ENCODE measurements at regions not wholly inside any gene's neighbourhood (a gene's known extent, or its start where the extent isn't known, plus 50 kb on each side); places are given as distances from the start of the nearest gene placed in this dataset.

DNA sequence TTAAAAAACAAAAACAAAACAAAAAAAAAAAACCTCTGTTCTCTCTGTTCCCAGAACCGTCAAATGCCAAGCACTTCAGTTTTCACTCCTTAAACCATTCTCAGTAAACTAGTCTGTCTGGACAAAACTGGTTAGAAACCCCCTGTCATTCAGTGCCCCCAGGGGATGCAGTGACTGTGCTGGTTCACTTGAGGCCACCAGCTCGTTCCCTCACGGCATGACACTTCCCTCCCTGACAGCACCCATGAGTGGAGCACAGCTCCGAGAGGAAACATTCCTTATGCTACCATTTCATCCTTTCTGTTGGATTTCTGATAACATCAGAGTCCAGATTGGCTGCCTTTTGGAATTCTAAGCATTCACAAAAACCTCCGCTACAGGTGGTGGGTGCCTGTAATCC is 244.0 kb upstream of the TPM1 start:
- no peak for DNase-seq (ENCODE audit: low spot score)

GRCh38 chr15:62799037-62799436 is 243.5 kb upstream of the TPM1 start:
- DNase-seq (ENCODE audit: low spot score): no peak

DNA sequence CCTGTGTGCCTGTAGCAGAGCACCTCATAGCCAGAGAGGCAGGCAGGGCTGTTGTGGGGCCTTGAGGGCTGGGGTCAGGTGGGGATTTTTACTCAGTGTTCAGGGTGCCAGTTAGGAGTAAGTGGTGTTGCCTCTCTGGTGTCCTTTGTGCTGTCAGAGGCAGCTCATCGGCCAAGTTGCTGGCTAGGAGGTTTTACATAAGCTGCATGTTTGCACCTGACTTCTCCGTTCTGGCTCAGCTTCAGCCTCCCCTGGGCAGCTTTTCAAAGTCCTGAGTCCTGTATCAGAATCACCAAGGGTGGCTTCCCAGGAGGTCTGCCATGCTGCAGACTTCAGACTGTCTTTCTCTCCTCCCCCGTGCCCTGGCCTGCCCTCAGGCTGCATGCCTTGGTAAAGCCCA is 242.6 kb upstream of the TPM1 start:
- DNase-seq (ENCODE audit: low spot score): peak; percentile 35

DNA sequence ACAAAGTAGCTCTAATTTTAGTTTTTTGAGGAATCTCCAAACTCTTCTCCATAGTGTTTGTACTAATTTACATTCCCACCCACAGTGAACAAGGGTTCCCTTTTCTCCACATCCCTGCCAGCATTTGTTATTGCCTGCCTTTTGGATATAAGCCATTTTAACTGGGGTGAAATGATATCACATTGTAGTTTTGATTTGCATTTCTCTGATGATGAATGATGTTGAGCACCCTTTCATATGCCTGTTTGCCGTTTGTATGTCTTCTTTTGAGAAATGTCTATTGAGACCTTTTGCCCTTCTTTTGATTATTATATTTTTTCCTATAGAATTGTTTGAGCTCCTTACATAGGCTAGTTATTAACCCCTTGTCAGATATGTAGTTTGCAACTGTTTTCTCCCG is 239.9 kb upstream of the TPM1 start:
- DNase-seq (ENCODE audit: low spot score): no peak

- DNase-seq (ENCODE audit: low spot score): no peak
Observed at GRCh38 chr15:62803856-62804400, 238.6 kb upstream of the TPM1 start.

- no peak for DNase-seq (ENCODE audit: low spot score)
Observed at GRCh38 chr15:62805502-62805901, 237.0 kb upstream of the TPM1 start.

DNA sequence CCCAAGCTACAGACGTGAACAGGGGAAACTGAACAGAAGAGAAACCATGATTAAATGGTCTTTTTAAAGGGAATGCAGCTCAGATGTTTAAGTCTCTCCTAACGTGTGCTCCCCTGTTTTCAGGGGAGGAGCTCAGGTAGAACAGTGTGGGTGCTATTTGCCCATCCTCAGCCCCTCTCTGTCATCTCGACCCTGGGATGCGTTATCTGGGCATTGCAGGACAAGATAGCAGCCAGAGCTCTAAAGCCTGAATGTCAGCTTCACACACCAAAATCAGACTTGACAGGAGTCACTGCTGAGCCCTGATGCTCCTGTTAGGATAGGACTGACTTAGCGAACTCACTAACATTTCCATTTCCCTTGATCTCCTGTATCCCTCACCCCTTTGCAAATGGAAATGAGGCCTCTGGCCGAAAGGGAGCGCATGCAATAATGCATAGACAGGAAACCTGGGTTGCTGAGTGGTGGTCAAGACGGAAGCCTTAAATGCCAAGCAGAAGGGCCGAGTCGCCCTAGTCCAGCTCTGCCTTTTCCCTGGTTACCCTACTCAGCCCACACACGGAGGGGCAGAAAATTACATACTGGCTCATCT is 234.9 kb upstream of the TPM1 start:
- no peak for DNase-seq (ENCODE audit: low spot score)

DNA sequence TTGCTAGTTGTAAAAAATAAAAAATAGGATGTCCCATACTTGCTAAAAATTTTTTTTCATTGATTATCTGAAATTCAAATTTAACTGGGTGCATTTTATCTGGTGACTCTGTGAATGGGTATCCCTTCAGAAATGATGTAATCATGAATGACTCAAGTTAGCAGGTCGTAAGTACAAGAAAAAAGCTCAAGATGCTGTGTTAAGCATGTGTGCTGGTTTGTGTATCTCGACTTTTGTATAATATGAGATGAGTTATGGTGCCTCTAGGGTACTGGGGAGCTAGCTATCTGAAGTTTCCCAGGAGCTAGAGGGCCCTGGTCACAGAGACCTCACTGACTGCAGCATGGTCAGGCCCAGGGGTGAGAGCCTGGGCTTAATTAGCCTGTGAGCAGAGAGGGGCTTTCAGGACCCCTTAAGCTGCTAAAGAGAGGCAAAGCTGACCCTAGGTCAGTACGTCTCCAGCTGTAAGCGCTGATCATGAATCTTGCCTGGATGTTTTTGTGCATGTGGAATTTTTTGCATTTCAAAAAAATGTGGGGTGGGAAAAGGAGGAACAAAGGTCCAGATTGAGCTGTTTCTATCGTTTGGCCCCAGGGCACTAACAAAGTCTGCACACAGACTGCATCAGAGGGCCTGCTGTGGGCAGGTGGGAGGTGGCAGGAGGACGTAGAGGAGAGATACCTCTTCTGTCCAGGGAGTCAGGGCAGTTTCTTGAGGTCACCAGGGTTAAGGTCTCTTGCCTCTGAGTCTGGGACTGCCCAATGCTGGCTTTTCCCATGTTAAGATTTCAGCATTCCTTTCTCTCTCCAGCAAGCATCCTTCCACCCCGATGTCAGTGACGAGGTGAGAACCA is 233.2 kb upstream of the TPM1 start:
- DNase-seq (ENCODE audit: low spot score): peak; percentile 86

DNA sequence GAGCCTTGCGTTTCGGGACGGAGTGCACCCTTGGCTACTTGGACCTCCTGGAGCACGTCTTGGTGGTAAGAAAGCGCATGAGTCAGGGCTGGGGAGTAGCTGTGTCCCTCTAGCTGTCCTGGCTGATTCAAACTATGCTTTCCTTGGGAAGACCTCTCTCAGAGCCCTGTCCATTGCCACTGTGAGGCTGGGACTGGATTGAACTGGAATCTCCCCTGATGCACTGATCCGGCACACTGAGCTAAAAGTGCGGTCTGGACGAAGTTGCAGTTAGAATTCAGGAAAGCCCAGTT is 232.6 kb upstream of the TPM1 start:
- DNase-seq (ENCODE audit: low spot score): no peak

DNA sequence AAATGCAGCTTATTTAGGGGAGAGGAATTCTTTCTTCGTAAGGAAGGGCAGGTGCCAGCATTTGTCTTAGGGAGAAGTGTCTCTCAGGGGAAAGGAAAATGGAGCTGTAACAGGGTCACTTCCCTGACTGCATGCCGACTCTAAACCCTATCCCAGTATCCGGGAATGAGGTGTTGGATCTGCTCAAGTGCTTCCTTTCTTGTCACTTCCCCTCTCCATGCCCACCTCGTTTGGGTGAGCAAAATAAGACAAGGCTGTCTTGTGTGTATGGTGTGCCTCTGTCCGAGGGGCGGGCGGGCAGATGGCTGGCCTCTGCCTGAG is 230.1 kb upstream of the TPM1 start:
- DNase-seq (ENCODE audit: low spot score): no peak

DNA sequence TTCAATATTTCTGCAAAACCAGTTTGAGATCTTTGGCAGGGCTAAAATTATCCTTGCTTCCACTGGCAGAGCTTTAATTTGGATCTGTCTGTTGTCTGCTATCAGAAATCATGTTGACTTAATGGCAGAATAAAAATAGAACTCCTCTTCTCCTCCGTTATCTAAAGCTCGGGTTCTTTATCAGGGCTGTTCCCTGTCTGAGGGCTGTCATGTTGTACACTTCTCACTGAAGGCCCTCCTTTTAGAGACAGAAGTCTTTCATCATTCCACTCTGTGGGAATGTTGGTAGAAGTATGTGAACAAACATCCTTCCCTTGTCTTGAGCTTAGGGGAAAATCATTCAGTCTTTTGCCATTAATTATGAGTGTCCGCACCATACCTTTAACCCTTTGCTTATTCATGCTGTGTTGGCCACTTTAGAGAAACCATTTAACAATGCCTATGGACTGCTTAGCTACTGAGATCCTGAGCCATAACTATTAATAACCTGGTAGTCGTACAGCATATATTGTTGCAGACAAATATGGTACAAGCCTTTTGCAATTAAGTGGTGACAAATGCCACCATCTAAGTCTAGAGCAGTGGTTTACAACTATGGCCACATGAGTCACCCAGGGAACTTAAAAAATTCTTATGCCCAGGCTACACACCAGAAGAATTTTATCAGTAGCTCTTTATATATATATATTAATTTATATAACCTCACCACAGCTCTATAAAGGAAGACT is 226.0 kb upstream of the TPM1 start:
- DNase-seq (ENCODE audit: low spot score): peak; percentile 95

GRCh38 chr15:62818691-62819090 is 223.9 kb upstream of the TPM1 start:
- DNase-seq (ENCODE audit: low spot score): no peak

GRCh38 chr15:62821384-62822131 is 221.0 kb upstream of the TPM1 start:
- DNase-seq (ENCODE audit: low spot score): no peak

DNA sequence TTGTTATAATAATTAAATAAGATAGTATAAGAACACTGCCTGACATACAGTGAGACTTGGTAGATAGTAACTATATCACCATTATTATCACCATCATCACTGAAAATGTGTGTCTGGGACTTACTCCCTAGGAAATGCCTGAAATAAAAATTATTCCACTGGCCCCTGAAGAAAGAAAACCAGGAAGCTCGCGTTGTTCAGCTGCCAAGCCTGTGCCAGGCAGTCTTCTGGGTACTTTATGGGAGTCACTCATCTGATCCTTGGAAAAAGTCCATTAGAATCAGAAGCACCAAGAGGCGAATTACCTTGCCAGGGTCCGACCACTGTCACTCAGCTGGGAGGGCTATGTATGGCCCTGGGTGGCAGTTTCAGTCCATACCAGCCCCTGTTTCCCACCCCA is 220.3 kb upstream of the TPM1 start:
- DNase-seq (ENCODE audit: low spot score): no peak

DNA sequence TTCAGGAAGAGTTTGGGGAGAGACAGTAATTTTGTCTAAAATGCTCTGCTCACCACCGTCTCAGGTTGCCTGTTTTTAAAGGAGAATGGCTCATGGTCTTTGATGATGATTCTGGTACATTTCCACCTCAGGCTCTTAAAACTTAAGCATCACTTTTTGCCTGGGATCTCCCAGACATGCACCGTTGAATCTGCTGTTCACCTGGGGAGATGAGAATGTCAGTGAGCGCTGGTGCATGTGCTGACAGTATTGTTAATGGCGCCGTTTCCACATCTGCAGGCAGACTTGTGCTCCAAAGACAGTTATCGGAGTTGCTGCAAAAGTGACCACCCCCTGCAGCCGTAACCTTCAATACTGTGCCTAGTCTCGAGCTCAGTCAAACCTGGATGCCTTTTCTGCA is 219.0 kb upstream of the TPM1 start:
- DNase-seq (ENCODE audit: low spot score): no peak

DNA sequence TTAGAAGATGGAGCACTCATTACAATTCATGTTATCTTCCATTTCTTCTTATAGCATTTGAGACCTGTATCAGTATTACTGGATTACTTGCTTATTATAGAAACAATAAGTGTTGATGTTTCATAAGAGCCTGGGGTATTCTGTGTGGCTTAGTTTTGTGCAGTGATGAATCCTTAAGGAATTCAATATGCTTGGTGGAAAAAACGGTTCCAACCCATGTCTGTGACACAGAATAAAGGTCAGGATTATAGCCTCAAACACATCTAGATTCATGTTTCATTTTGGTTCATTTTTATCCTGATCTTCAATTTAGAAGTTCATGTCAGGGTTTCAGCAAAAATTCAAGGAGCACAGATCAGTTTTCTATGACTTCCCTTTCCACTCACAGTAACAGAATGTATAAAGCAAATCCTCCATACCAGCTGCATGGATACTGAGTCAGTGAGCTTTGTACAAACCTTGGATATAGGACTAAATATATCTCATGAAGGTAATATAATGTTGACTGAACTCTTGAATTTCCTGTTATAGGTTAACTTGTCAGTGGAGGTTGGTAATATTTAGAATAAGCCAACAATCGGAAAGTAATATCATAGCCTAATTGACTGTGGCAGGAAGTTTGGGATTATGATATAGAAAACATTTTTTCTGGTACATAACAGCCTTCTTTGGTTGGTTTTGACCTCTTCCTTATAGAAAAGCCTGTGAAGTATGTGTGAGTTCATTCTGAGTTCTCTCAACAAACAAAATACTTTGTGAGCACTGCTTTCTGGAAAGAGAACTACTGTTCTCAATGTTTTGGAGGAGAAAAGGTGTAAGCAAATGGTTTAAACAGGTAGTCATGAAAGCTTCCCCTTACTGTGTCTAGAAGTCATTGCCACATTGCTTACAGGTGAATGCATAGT is 218.2 kb upstream of the TPM1 start:
- no peak for DNase-seq (ENCODE audit: low spot score)

- no peak for DNase-seq (ENCODE audit: low spot score)
Observed at GRCh38 chr15:62825191-62825590, 217.4 kb upstream of the TPM1 start.

DNA sequence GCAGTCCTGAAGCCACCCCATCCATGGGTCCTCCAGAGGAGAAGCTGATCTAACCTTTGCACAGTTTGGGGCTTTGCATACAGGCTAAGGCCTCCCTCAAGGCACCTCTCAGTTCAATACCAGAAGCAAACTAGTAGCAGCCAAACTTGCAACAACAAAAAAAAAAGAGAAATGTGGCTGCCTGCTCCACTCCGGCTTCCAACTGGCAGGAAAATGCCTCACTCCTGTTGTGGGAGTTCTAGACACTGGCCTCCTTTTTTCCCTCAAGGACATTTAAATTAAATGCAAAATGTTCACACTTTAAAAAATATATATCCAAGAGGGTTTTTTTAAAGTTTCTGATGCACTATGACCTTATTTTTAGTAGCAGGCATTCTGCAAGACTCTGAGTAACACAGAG is 216.0 kb upstream of the TPM1 start:
- DNase-seq (ENCODE audit: low spot score): no peak

DNA sequence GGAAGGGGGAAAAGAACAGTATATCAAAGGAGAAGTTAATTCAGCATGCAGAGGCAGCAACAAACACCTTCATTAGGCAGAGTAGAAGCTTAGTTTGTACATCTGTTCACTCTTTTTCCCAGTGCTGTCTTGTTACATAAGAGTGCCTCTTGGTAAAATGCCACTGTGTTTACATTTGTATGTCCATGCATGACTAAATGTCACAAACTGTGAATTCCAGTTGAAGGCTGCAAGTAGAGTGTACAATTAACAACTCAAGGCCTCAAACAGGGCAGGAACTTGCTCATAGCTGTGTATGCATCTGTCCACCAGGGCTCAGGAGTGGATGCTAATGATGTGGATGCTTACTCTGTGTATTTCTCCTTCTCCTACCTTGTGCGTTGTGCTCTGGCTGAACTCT is 214.2 kb upstream of the TPM1 start:
- no peak for DNase-seq (ENCODE audit: low spot score)

DNA sequence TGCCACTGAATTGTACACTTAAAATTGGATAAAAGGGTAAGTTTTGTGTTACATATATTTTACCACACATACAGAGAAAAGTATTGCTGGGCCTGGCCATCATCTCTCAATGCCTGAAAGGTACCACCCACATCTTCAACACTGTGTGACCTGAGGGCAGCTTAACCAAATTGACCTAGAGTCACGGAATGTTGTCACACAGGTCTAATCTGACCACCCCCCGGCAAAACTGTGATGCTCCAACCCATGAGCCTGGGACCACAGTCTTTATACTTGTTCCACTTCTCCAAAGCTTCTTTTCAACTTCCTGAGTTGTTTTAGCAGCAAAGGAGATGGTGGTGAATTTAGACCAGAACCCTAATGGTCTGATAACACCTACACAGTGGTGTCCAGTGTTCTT is 210.3 kb upstream of the TPM1 start:
- DNase-seq (ENCODE audit: low spot score): no peak

GRCh38 chr15:62833646-62834045 is 208.9 kb upstream of the TPM1 start:
- peak; percentile 60 for DNase-seq (ENCODE audit: low spot score)

Data from umbilical cord (tissue), 1 donor.